Thymus (tissue), 11 donors: ENCODE measurements at regions not wholly inside any gene's neighbourhood (a gene's known extent, or its start where the extent isn't known, plus 50 kb on each side); places are given as distances from the start of the nearest gene placed in this dataset.

ENCODE experiments used
- DNase-seq, 9 donors: peaks; one replicate each; pipeline ENCODE4 v3.0.0-alpha.2; 2013; ENCODE audit warnings: low spot score in 9 of 9, low read depth in 6 of 9, missing footprints in 1 of 9
- H3K27ac ChIP-seq, 2 donors: one replicate each; pipeline ENCODE4 v1.5.1; 2013; ENCODE audit warnings: control low read depth in 1 of 2, low read depth in 1 of 2, low read length in 1 of 2, mild to moderate bottlenecking in 1 of 2, moderate library complexity in 1 of 2
- H3K27me3 ChIP-seq, 2 donors: one replicate each; pipeline ENCODE4 v1.5.1; 2013; ENCODE audit warnings: low read length in 1 of 2; ENCODE audit not compliant: control insufficient read depth in 2 of 2, insufficient read depth in 1 of 2
- H3K36me3 ChIP-seq, 2 donors: one replicate each; pipeline ENCODE4 v1.5.1; 2013; ENCODE audit warnings: low read length in 1 of 2, mild to moderate bottlenecking in 1 of 2, moderate library complexity in 1 of 2; ENCODE audit not compliant: control insufficient read depth in 2 of 2, insufficient read depth in 2 of 2
- H3K4me1 ChIP-seq, 2 donors: one replicate each; pipeline ENCODE4 v1.5.1; 2013; ENCODE audit warnings: low read length in 2 of 2; ENCODE audit not compliant: control insufficient read depth in 2 of 2, insufficient read depth in 2 of 2
- H3K4me3 ChIP-seq, 2 donors: one replicate each; pipeline ENCODE4 v1.5.1; 2013; ENCODE audit warnings: low read length in 2 of 2, control low read depth in 1 of 2, mild to moderate bottlenecking in 1 of 2
- H3K9me3 ChIP-seq, 2 donors: one replicate each; pipeline ENCODE4 v1.5.1; 2013; ENCODE audit warnings: low read length in 1 of 2, mild to moderate bottlenecking in 1 of 2; ENCODE audit not compliant: control insufficient read depth in 2 of 2, insufficient read depth in 1 of 2
- WGBS: extraction: QIAGEN DNeasy Blood & Tissue Kit; methylation state at CpG from one replicate; pipeline ENCODE4 v1.1.7; 2013; 5-methylcytosine and 5-hydroxymethylcytosine counted together
- donor health status: healthy.

- Histone ChIP-seq H3K27me3 (no peaks in the 10 kb centered on the region), H3K9me3 (no peaks in the 10 kb centered on the region), H3K4me3 (no peak overlapping the region), H3K27ac (no peak overlapping the region), H3K36me3 (no peaks in the 10 kb centered on the region), H3K4me1 (no peaks in the 10 kb centered on the region)
- WGBS = 57% methylated on average over 7 of the region's 7 CpGs
- no peak for DNase-seq
Measured at GRCh38 chr16:5581908-5582307, 484.3 kb upstream of the EEF2KMT start.

- H3K4me3 ChIP-seq = no peak overlapping the region
- H3K27me3 ChIP-seq = no peaks in the 10 kb centered on the region
- no peak for DNase-seq
- no peak overlapping the region for H3K27ac ChIP-seq
- H3K9me3 ChIP-seq = no peaks in the 10 kb centered on the region
- H3K4me1 ChIP-seq = no peaks in the 10 kb centered on the region
- 83% methylated on average over 2 of the region's 2 CpGs for WGBS
- no peaks in the 10 kb centered on the region for H3K36me3 ChIP-seq
Measured at GRCh38 chr16:5581428-5581827, 483.8 kb upstream of the EEF2KMT start.

DNA sequence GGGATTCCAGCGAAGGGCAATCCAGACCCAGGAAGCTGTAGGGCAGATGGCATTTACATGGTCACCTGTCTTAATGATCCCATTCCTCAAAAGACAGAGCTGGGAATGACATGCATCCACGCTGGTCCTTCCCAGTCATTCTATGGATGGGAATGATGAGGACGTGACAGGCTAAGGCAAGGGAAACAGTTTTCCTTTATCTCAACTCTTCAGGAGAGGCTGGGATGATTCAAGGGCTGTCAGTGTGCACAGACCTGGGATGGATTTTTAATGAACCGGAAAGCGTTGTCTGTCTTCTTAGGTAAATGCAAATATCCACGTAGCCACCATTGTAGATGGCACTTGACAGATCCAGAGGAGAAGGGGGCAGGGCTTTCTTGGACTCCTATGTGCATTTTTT, 483.2 kb upstream of the EEF2KMT start:
- Histone ChIP-seq H3K27ac (no peak overlapping the region), H3K4me3 (no peak overlapping the region), H3K4me1 (no peaks in the 10 kb centered on the region), H3K27me3 (no peaks in the 10 kb centered on the region), H3K9me3 (no peaks in the 10 kb centered on the region), H3K36me3 (no peaks in the 10 kb centered on the region)
- DNase-seq = no peak
- 91% methylated on average over 6 of the region's 6 CpGs for WGBS

GRCh38 chr16:5580296-5580695, 482.7 kb upstream of the EEF2KMT start:
- H3K4me3 ChIP-seq = no peak overlapping the region
- H3K9me3 ChIP-seq = no peaks in the 10 kb centered on the region
- no peaks in the 10 kb centered on the region for H3K36me3 ChIP-seq
- no peaks in the 10 kb centered on the region for H3K27me3 ChIP-seq
- DNase-seq = no peak
- H3K27ac ChIP-seq = no peak overlapping the region
- 88% methylated on average over 8 of the region's 8 CpGs for WGBS
- H3K4me1 ChIP-seq = no peaks in the 10 kb centered on the region

DNA sequence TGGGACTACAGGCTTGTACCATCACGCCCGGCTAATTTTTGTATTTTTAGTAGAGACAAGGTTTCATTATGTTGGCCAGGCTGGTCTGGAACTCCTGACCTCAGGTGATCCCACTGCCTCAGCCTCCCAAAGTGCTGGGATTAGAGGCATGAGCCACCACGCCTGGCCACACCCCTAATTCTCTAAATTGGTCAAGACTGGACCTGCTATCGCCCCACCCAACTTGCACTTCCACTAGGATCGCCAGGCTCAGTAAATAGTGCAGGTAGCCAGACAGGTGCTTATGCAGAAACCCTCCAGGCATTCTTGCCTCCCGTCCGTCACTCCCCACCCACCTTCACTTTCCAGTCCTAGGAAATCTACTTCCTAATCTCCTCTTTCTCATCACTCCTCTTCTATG, 481.4 kb upstream of the EEF2KMT start:
- H3K36me3 ChIP-seq = no peaks in the 10 kb centered on the region
- 86% methylated on average over 7 of the region's 7 CpGs for WGBS
- no peak for DNase-seq
- no peak overlapping the region for H3K27ac ChIP-seq
- no peaks in the 10 kb centered on the region for H3K4me1 ChIP-seq
- no peaks in the 10 kb centered on the region for H3K27me3 ChIP-seq
- H3K4me3 ChIP-seq = no peak overlapping the region
- no peaks in the 10 kb centered on the region for H3K9me3 ChIP-seq

DNA sequence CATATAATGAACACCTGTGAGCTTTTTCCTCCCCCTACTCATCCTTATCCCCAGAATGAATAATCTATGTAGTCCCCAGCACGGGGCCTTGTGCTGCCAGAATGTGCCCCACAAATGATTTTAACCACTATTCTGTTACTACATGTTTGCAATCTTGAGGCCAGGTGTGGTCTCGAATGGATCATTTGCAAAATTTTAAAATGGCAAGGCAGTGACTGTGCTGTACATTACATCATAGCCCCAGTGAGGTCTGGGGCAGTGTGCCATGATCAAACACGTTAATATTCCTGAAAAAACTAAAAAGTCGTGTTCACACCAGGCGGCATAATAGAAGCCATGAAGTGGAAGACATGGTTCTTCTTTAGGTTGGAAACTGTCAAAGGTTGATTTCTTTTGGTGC, 479.9 kb upstream of the EEF2KMT start:
- no peaks in the 10 kb centered on the region for H3K27me3 ChIP-seq
- H3K4me3 ChIP-seq = no peak overlapping the region
- H3K27ac ChIP-seq = no peak overlapping the region
- H3K4me1 ChIP-seq = no peaks in the 10 kb centered on the region
- H3K9me3 ChIP-seq = no peaks in the 10 kb centered on the region
- H3K36me3 ChIP-seq = no peaks in the 10 kb centered on the region
- 88% methylated on average over 5 of the region's 5 CpGs for WGBS
- DNase-seq = no peak

GRCh38 chr16:5575646-5576245, 478.2 kb upstream of the EEF2KMT start:
- no peaks in the 10 kb centered on the region for H3K36me3 ChIP-seq

GRCh38 chr16:5575121-5575520, 477.5 kb upstream of the EEF2KMT start:
- no peaks in the 10 kb centered on the region for H3K4me1 ChIP-seq
- H3K27me3 ChIP-seq = no peaks in the 10 kb centered on the region
- H3K4me3 ChIP-seq = no peak overlapping the region
- no peak overlapping the region for H3K27ac ChIP-seq
- DNase-seq = no peak
- no peaks in the 10 kb centered on the region for H3K36me3 ChIP-seq
- WGBS = 96% methylated on average over 6 of the region's 6 CpGs
- no peaks in the 10 kb centered on the region for H3K9me3 ChIP-seq

More at GRCh38 chr16:5575646-5576245, 478.2 kb upstream of the EEF2KMT start:
- no peaks in the 10 kb centered on the region for H3K4me1 ChIP-seq
- H3K27me3 ChIP-seq = no peaks in the 10 kb centered on the region
- H3K4me3 ChIP-seq = no peak overlapping the region
- H3K9me3 ChIP-seq = no peaks in the 10 kb centered on the region
- 85% methylated on average over 3 of the region's 3 CpGs for WGBS
- H3K27ac ChIP-seq = no peak overlapping the region
- no peak for DNase-seq

GRCh38 chr16:5572056-5572455, 474.5 kb upstream of the EEF2KMT start:
- H3K4me1 ChIP-seq = no peaks in the 10 kb centered on the region
- DNase-seq = no peak
- H3K4me3 ChIP-seq = no peak overlapping the region
- H3K36me3 ChIP-seq = no peaks in the 10 kb centered on the region
- H3K27me3 ChIP-seq = no peaks in the 10 kb centered on the region
- H3K27ac ChIP-seq = no peak overlapping the region
- 97% methylated on average over 2 of the region's 2 CpGs for WGBS
- H3K9me3 ChIP-seq = no peaks in the 10 kb centered on the region

GRCh38 chr16:5571446-5571845, 473.9 kb upstream of the EEF2KMT start:
- no peak overlapping the region for H3K4me3 ChIP-seq
- H3K27ac ChIP-seq = no peak overlapping the region
- DNase-seq = no peak
- 79% methylated on average over 8 of the region's 8 CpGs for WGBS
- H3K36me3 ChIP-seq = no peaks in the 10 kb centered on the region
- H3K9me3 ChIP-seq = no peaks in the 10 kb centered on the region
- H3K27me3 ChIP-seq = no peaks in the 10 kb centered on the region
- H3K4me1 ChIP-seq = no peaks in the 10 kb centered on the region
